ENCODE measurements at regions not wholly inside any gene's neighbourhood (a gene's known extent, or its start where the extent isn't known, plus 50 kb on each side); places are given as distances from the start of the nearest gene placed in this dataset.

- Histone ChIP-seq H3K27ac (no peak overlapping the region), H3K4me3 (no peak overlapping the region), H3K9me3 (no peaks in the 10 kb centered on the region), H3K27me3 (no peaks in the 10 kb centered on the region), H3K4me1 (no peaks in the 10 kb centered on the region), H3K9ac (ENCODE audit: low read depth in 2 of 2, low read length in 2 of 2) (no peak overlapping the region), H3K36me3 (no peaks in the 10 kb centered on the region)
- intact Hi-C loops (cut with DNase I): no loop called here
- no peak for TF ChIP-seq CTCF (IDR thresholded peaks at IDR 0.05)
- no peak for DNase-seq
Measured at GRCh38 chr10:130931256-130931655, 380.3 kb downstream of the TCERG1L start.

GRCh38 chr10:130932326-130933007, 379.1 kb downstream of the TCERG1L start:
- H3K9me3 ChIP-seq: no peaks in the 10 kb centered on the region
- TF ChIP-seq CTCF (IDR thresholded peaks at IDR 0.05): no peak
- H3K27me3 ChIP-seq: no peaks in the 10 kb centered on the region
- no peaks in the 10 kb centered on the region for H3K4me1 ChIP-seq
- H3K9ac ChIP-seq (ENCODE audit: low read depth in 2 of 2, low read length in 2 of 2): no peak overlapping the region
- no peak overlapping the region for H3K27ac ChIP-seq
- H3K4me3 ChIP-seq: no peak overlapping the region
- DNase-seq: no peak
- intact Hi-C loops (cut with DNase I): no loop called here
- no peaks in the 10 kb centered on the region for H3K36me3 ChIP-seq

GRCh38 chr10:130933008-130933390, 378.5 kb downstream of the TCERG1L start:
- intact Hi-C loops (cut with DNase I): no loop called here
- no peak overlapping the region for H3K9ac ChIP-seq (ENCODE audit: low read depth in 2 of 2, low read length in 2 of 2)
- H3K4me3 ChIP-seq: no peak overlapping the region
- H3K36me3 ChIP-seq: no peaks in the 10 kb centered on the region
- H3K27ac ChIP-seq: no peak overlapping the region
- TF ChIP-seq CTCF (IDR thresholded peaks at IDR 0.05): no peak
- H3K9me3 ChIP-seq: no peaks in the 10 kb centered on the region
- H3K4me1 ChIP-seq: no peaks in the 10 kb centered on the region
- H3K27me3 ChIP-seq: no peaks in the 10 kb centered on the region
- no peak for DNase-seq

GRCh38 chr10:130934293-130935127, 377.0 kb downstream of the TCERG1L start:
- Histone ChIP-seq H3K27me3 (no peaks in the 10 kb centered on the region), H3K4me3 (no peak overlapping the region), H3K9ac (ENCODE audit: low read depth in 2 of 2, low read length in 2 of 2) (no peak overlapping the region), H3K9me3 (no peaks in the 10 kb centered on the region), H3K36me3 (no peaks in the 10 kb centered on the region), H3K27ac (no peak overlapping the region), H3K4me1 (no peaks in the 10 kb centered on the region)
- intact Hi-C loops (cut with DNase I): no loop called here
- no peak for TF ChIP-seq CTCF (IDR thresholded peaks at IDR 0.05)
- no peak for DNase-seq

- Histone ChIP-seq H3K27ac (no peak overlapping the region), H3K4me3 (no peak overlapping the region), H3K4me1 (no peaks in the 10 kb centered on the region), H3K27me3 (no peaks in the 10 kb centered on the region), H3K9me3 (no peaks in the 10 kb centered on the region), H3K36me3 (no peaks in the 10 kb centered on the region), H3K9ac (ENCODE audit: low read depth in 2 of 2, low read length in 2 of 2) (no peak overlapping the region)
- TF ChIP-seq CTCF (IDR thresholded peaks at IDR 0.05): no peak
- intact Hi-C loops (cut with DNase I): no loop called here
- no peak for DNase-seq
Measured at GRCh38 chr10:130935128-130935439, 376.4 kb downstream of the TCERG1L start.
